C4-2B (cell line): ENCODE measurements at regions not wholly inside any gene's neighbourhood (a gene's known extent, or its start where the extent isn't known, plus 50 kb on each side); places are given as distances from the start of the nearest gene placed in this dataset.

Source experiments
- H3K27ac ChIP-seq: fragments of 450-650 bp; 2 replicates; pipeline ENCODE4 v1.5.1; 2017
- CTCF ChIP-seq: fragments of 450-650 bp; conservative IDR thresholded peaks from 2 replicates; pipeline ENCODE4 v1.5.1; 2017; ENCODE audit warnings: mild to moderate bottlenecking
- ZFX ChIP-seq: fragments of 450-650 bp; IDR thresholded peaks from 2 replicates; pipeline ENCODE4 v1.6.1; 2017

GRCh38 chr10:128689667-128690066, 563.4 kb upstream of the MKI67 start:
- TF ChIP-seq ZFX: no peak
- no peak for TF ChIP-seq CTCF

GRCh38 chr10:128693493-128694131, 567.4 kb upstream of the MKI67 start:
- no peak for TF ChIP-seq CTCF
- TF ChIP-seq ZFX: no peak
- no peak overlapping the region for H3K27ac ChIP-seq

More at GRCh38 chr10:128689667-128690066, 563.4 kb upstream of the MKI67 start:
- H3K27ac ChIP-seq: peak overlapping the region; percentile 13; the same call in 1 of the 2 replicates

GRCh38 chr10:128694168-128694850, 568.1 kb upstream of the MKI67 start:
- TF ChIP-seq CTCF (no peak), ZFX (no peak)
- no peak overlapping the region for H3K27ac ChIP-seq

GRCh38 chr10:128694851-128695725, 568.9 kb upstream of the MKI67 start:
- H3K27ac ChIP-seq: no peak overlapping the region
- no peak for TF ChIP-seq CTCF
- no peak for TF ChIP-seq ZFX

- TF ChIP-seq ZFX (no peak), CTCF (no peak)
- H3K27ac ChIP-seq: no peak overlapping the region
Measured at GRCh38 chr10:128695931-128696330, 569.7 kb upstream of the MKI67 start.

- TF ChIP-seq CTCF (no peak), ZFX (no peak)
- no peak overlapping the region for H3K27ac ChIP-seq
Measured at GRCh38 chr10:128697437-128697836, 571.2 kb upstream of the MKI67 start.

GRCh38 chr10:128701381-128701780, 575.2 kb upstream of the MKI67 start:
- no peak overlapping the region for H3K27ac ChIP-seq
- no peak for TF ChIP-seq CTCF
- no peak for TF ChIP-seq ZFX
